GM12878 (cell line): ENCODE measurements at regions not wholly inside any gene's neighbourhood (a gene's known extent, or its start where the extent isn't known, plus 50 kb on each side); places are given as distances from the start of the nearest gene placed in this dataset.

Experiments used
- ATAC-seq: fragments of 200-7000 bp; cut with Tn5 transposase; 3 replicates; pipeline ENCODE4 v1.9.1; 2020; ENCODE audit warnings: mild to moderate bottlenecking, moderate library complexity
- BruUV-seq: library from RNA; stranded (reverse); fragments of 400-500 nt; replicated peaks from 2 replicates; lab custom pipeline; 2021; lab: Mats Ljungman, UMichigan
- CTCF ChIA-PET: fragments of 300-600 bp; sonication (Branson Sonifier 250); formaldehyde crosslinking; extraction: SDS; loops from one replicate; lab custom pipeline; 2021; ENCODE audit warnings: inconsistent platforms; lab: Yijun Ruan, JAX
- POLR2A ChIA-PET: fragments of 350-600 bp; formaldehyde crosslinking; extraction: SDS; loops from one replicate; lab custom pipeline; 2021; ENCODE audit warnings: inconsistent platforms; lab: Charles Lee
- RAD21 ChIA-PET: fragments of 300-600 bp; sonication (Branson Sonifier 250); formaldehyde crosslinking; loops from one replicate; lab custom pipeline; 2023; ENCODE audit warnings: antibody characterized with exemption; ENCODE audit not compliant: unreplicated experiment; lab: Charles Lee
- SMC1A ChIA-PET: fragments of 300-600 bp; sonication (Branson Sonifier 250); formaldehyde crosslinking; loops from one replicate; lab custom pipeline; 2023; ENCODE audit not compliant: unreplicated experiment, uncharacterized antibody; lab: Charles Lee
- DNase-seq: peaks from one replicate; pipeline ENCODE4 v3.0.0-alpha.2; 2011; ENCODE audit warnings: low read depth, low spot score
- FAIRE-seq: peaks from 3 replicates; lab custom pipeline; 2011; peaks lifted over from hg19 to GRCh38; lab: Jason Lieb, UNC
- H2AFZ ChIP-seq: 2 replicates; pipeline ENCODE4 v1.6.0; 2011; ENCODE audit warnings: low read depth, low read length, control low read depth; ENCODE audit not compliant: control insufficient read depth
- H3K27ac ChIP-seq: 2 replicates; pipeline ENCODE4 v1.5.1; 2011; ENCODE audit warnings: control low read depth; ENCODE audit not compliant: control insufficient read depth, insufficient read depth
- H3K27me3 ChIP-seq, 2 experiments: replicated peaks in 1 of 2; 2 replicates each; pipeline versions ENCODE4 v1.6.0 to v1.6.1; 2011; ENCODE audit warnings: low read length in 1 of 2; ENCODE audit not compliant: control insufficient read depth in 2 of 2, insufficient read depth in 2 of 2
- H3K36me3 ChIP-seq, 2 experiments: 2 replicates each; pipeline ENCODE4 v1.5.1; 2011; ENCODE audit warnings: low read length in 1 of 2; ENCODE audit not compliant: control insufficient read depth in 2 of 2, insufficient read depth in 2 of 2
- H3K4me1 ChIP-seq: 2 replicates; pipeline ENCODE4 v1.6.1; 2011; ENCODE audit warnings: mild to moderate bottlenecking, low read length, moderate library complexity, mixed read lengths; ENCODE audit not compliant: control insufficient read depth, insufficient read depth
- H3K4me2 ChIP-seq: 2 replicates; pipeline ENCODE4 v1.6.0; 2011; ENCODE audit warnings: control low read depth; ENCODE audit not compliant: control insufficient read depth, insufficient read depth
- H3K4me3 ChIP-seq: fragments of 200-600 bp; sonication (generic); 2 replicates; pipeline ENCODE4 v1.5.1; 2016
- H3K79me2 ChIP-seq: 2 replicates; pipeline ENCODE4 v1.6.0; 2011; ENCODE audit warnings: low read length; ENCODE audit not compliant: control insufficient read depth, insufficient read depth
- H3K9ac ChIP-seq: 2 replicates; pipeline ENCODE4 v1.8.0; 2011; ENCODE audit warnings: low read length, control low read depth, mixed read lengths; ENCODE audit not compliant: control insufficient read depth, insufficient read depth
- H3K9me3 ChIP-seq: replicated peaks from 3 replicates; pipeline ENCODE4 v1.5.1; 2011; ENCODE audit warnings: mild to moderate bottlenecking, low read length; ENCODE audit not compliant: control insufficient read depth, insufficient read depth
- H4K20me1 ChIP-seq: 2 replicates; pipeline ENCODE4 v1.6.0; 2011; ENCODE audit not compliant: control insufficient read depth, insufficient read depth
- ASH2L ChIP-seq: fragments of 300-600, 200-600 bp; sonication (generic); IDR thresholded peaks from 2 replicates; pipeline ENCODE4 v1.6.1; 2017; ENCODE audit warnings: low read depth, mild to moderate bottlenecking, borderline replicate concordance
- ATF3 ChIP-seq: IDR thresholded peaks from 2 replicates; pipeline ENCODE4 v1.6.1; 2011; ENCODE audit warnings: low read depth, mild to moderate bottlenecking, low read length, moderate library complexity, borderline replicate concordance; ENCODE audit errors: extremely low read depth
- BHLHE40 ChIP-seq, 2 experiments: fragments of 450-650 bp in 1 of 2; IDR thresholded peaks; 2 replicates each; pipeline ENCODE4 v1.6.1; 2011 to 2017; ENCODE audit warnings: low read depth in 2 of 2, borderline replicate concordance in 1 of 2, improper control_type of control experiment in 1 of 2, low read length in 1 of 2, mild to moderate bottlenecking in 1 of 2
- CBX5 ChIP-seq: sonication (generic); IDR thresholded peaks from 2 replicates; pipeline ENCODE4 v1.6.1; 2016; ENCODE audit warnings: low read depth, moderate library complexity, mild to moderate bottlenecking, inconsistent platforms
- EED ChIP-seq: sonication (generic); IDR thresholded peaks from 2 replicates; pipeline ENCODE4 v1.6.1; 2016; ENCODE audit warnings: antibody characterized with exemption, low read depth
- FOXK2 ChIP-seq: fragments of 450-650 bp; IDR thresholded peaks from 2 replicates; pipeline ENCODE4 v1.6.1; 2017; ENCODE audit warnings: mild to moderate bottlenecking, moderate library complexity
- HDGF ChIP-seq: fragments of 450-650 bp; IDR thresholded peaks from 2 replicates; pipeline ENCODE4 v1.6.1; 2016; ENCODE audit warnings: antibody characterized with exemption
- MEF2A ChIP-seq: IDR thresholded peaks from 2 replicates; pipeline ENCODE4 v1.6.1; 2011; ENCODE audit warnings: low read depth, mild to moderate bottlenecking, low read length, moderate library complexity; ENCODE audit not compliant: insufficient read depth
- NBN ChIP-seq: fragments of 450-650 bp; IDR thresholded peaks from 2 replicates; pipeline ENCODE4 v1.6.1; 2016
- NFYB ChIP-seq: IDR thresholded peaks from 2 replicates; pipeline ENCODE4 v1.6.1; 2011; ENCODE audit warnings: low read depth, mild to moderate bottlenecking, low read length, improper control_type of control experiment, moderate library complexity; ENCODE audit not compliant: insufficient read depth
- NRF1 ChIP-seq: conservative IDR thresholded peaks from 2 replicates; pipeline ENCODE4 v1.6.1; 2011; ENCODE audit warnings: mild to moderate bottlenecking, low read depth, low read length, improper control_type of control experiment
- RUNX3 ChIP-seq: IDR thresholded peaks from 2 replicates; pipeline ENCODE4 v1.6.1; 2012; ENCODE audit warnings: low read length, inconsistent platforms
- SIN3A ChIP-seq: IDR thresholded peaks from 2 replicates; pipeline ENCODE4 v1.6.1; 2012; ENCODE audit warnings: low read depth, low read length, improper control_type of control experiment
- SUZ12 ChIP-seq: fragments of 200-600 bp; sonication (generic); IDR thresholded peaks from one replicate; pipeline ENCODE4 v1.6.1; 2018; ENCODE audit warnings: antibody characterized with exemption, mild to moderate bottlenecking; ENCODE audit not compliant: unreplicated experiment
- TCF3 ChIP-seq: IDR thresholded peaks from 2 replicates; pipeline ENCODE4 v1.6.1; 2012; ENCODE audit warnings: low read depth, mild to moderate bottlenecking, low read length, borderline replicate concordance; ENCODE audit not compliant: insufficient read depth
- USF1 ChIP-seq: IDR thresholded peaks from 2 replicates; pipeline ENCODE4 v1.6.1; 2011; ENCODE audit warnings: borderline replicate concordance, low read depth, mild to moderate bottlenecking, moderate library complexity, mixed read lengths, low read length; ENCODE audit not compliant: insufficient read depth; ENCODE audit errors: extremely low read length
- ZBTB11 ChIP-seq: fragments of 450-650 bp; formaldehyde crosslinking; IDR thresholded peaks from 2 replicates; pipeline ENCODE4 v1.5.0; 2022; ENCODE audit warnings: mild to moderate bottlenecking, missing genetic modification characterization
- ZNF384 ChIP-seq: IDR thresholded peaks from 2 replicates; pipeline ENCODE4 v1.6.1; 2012; ENCODE audit warnings: low read depth, mild to moderate bottlenecking, low read length, improper control_type of control experiment, borderline replicate concordance
- WGBS: methylation state at CpG from one replicate; pipeline ENCODE4 v1.1.6; 2016; ENCODE audit warnings: low lambda C conversion rate; ENCODE audit not compliant: insufficient replicate concordance, insufficient coverage; ENCODE audit errors: missing lambda C conversion rate; 5-methylcytosine and 5-hydroxymethylcytosine counted together
- in situ Hi-C: fragments of 300-500 bp; cut with MboI; formaldehyde crosslinking; loops from 9 replicates; pipeline ENCODE4 v1.14.3; 2018; ENCODE audit warnings: mixed read lengths
- intact Hi-C: fragments of 100-400 bp; cut with micrococcal nuclease; formaldehyde crosslinking; loops from one replicate; pipeline ENCODE4 v1.14.2; 2022; ENCODE audit not compliant: unreplicated experiment

GRCh38 chr12:116677202-116677661 is 60.6 kb downstream of the SPRING1 start (continued):
- no peak for TF ChIP-seq ATF3
- peak; percentile 15; the same call in 1 of the 2 replicates for TF ChIP-seq EED
- peak; percentile 94 for TF ChIP-seq RUNX3
- 0 out of 2 replicates have a peak, but pooled peaks have one; percentile 44 for TF ChIP-seq NFYB
- TF ChIP-seq, all 136 proteins: peak for 21

- CTCF ChIA-PET = interaction anchor here (1.5 kb wide), 2 partner anchors 23 to 33 kb away, joined by 3 to 4 read pairs; no protein-coding TSS in a partner anchor
- Histone ChIP-seq H3K27ac (no peak overlapping the region), H2AFZ (no peak overlapping the region), H3K27me3 (no peaks in the 10 kb centered on the region), H3K4me1 (peaks cover 23% of the 10 kb centered on the region), H3K9me3 (no peaks in the 10 kb centered on the region), H3K79me2 (no peaks in the 10 kb centered on the region), H4K20me1 (no peaks in the 10 kb centered on the region), H3K36me3 (no peaks in the 10 kb centered on the region), H3K4me3 (no peak overlapping the region), H3K9ac (no peak overlapping the region), H3K4me2 (no peak overlapping the region)
- 92% methylated on average over 18 of the region's 18 CpGs for WGBS
- DNase-seq (no peak), ATAC-seq (no peak), FAIRE-seq (no peak)
- in situ Hi-C loops (no loop called here), intact Hi-C loops (loop anchor here (2.0 to 5.0 kb wide), 3 partner anchors 117 to 398 kb away; partner anchors contain the start of genes MAP1LC3B2 and MED13L)
- SMC1A ChIA-PET = interaction anchor here (1.3 kb wide), 1 partner anchor 116 kb away, joined by 9 read pairs; the partner anchor contains the start of gene MAP1LC3B2
- POLR2A ChIA-PET = no interaction called here
- RAD21 ChIA-PET = interaction anchor here (1.3 kb wide), 1 partner anchor 138 kb away, joined by 3 read pairs; no protein-coding TSS in a partner anchor
- BruUV-seq = no TSS peak
- TF ChIP-seq USF1 (no peak), SIN3A (no peak), FOXK2 (no peak), ZBTB11 (CRISPR knock-in tag) (no peak), BHLHE40 (IDR thresholded peaks at IDR 0.05; ENCODE audit: borderline replicate concordance in 1 of 2, low read depth in 2 of 2, low read length in 1 of 2) (no peak), SUZ12 (no peak), MEF2A (no peak), TCF3 (no peak), CBX5 (no peak), ZNF384 (no peak), ASH2L (no peak), NRF1 (no peak), HDGF (no peak), NBN (no peak)
These were observed 62.3 kb downstream of the SPRING1 start for GRCh38 chr12:116675339-116676107.
